ENCODE measurements at regions not wholly inside any gene's neighbourhood (a gene's known extent, or its start where the extent isn't known, plus 50 kb on each side); places are given as distances from the start of the nearest gene placed in this dataset.

DNA sequence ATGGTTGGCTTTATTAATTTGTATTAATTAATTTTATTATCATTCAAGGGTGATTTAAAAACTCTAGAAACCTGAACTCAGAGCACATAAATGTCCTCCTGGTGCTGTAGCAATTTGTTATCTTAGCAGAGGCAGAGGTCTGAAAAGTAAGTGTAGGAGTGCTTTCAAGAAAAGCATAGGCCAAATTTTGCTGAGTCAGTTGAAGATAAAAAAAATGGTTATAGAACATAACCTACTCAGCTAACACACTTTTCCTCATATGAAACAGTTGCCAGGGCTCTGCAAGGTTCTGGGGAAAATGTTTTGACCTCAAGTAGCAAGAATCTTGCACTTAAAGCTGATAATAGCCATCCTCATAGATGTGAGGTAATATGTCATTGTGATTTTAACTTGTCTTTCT lies 53.5 kb upstream of the CHODL start:
- DNase-seq: no peak

DNA sequence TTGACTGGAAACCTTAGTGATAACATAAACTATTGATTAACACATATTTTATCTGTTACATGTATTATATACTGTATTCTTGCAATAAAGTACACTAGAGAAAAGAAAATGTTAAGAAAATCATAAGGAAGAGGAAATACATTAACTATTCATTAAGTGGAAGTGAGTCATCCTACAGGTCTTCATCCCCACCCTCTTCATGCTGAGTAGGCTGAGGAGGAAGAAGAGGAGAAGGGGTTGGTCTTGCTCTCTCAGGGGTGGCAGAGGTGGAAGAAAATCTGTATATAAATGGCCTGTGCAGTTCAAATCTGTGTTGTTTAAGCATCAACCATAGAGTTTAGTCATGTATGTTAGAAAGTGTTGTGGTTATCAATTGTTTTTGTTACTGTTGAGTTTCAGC lies 66.1 kb upstream of the CHODL start:
- DNase-seq: no peak

DNA sequence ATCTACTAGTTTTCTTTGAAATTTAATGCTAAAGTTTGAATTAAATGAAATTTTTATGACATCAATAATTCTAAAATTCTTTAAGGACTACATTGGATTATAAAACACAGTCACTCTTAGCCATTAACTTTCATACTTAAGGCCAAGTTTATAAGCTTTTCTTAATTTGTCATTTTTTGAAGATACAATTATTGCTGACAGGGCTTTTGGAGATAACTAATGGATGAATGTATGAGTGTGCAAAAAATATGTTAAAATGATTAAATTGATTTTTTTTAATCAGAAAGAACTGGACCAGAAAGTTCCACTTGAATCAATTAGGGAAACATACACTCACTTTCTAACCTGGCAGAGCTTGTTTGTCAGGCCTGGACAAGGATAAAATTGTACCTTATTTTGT lies 70.3 kb upstream of the CHODL start:
- DNase-seq: no peak

DNA sequence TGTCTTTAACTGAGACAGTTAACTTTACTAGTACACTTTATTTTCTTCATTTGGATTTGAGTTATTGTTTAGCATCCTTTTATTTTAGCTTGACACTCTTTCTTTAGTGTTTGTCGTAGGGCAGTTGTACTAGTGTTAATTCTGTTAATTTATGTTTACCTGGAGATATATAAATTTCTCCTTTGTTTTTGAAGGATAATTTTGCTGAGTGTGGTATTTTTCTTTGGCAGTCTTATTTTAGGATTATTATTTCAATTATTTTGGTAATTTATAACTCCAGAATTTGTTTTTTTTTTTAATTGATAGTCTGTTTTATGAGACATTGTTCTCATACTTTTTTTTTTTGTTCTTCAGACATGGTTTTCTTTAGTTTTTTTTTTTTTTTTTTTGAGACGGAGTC lies 73.8 kb upstream of the CHODL start:
- DNase-seq: no peak

DNA sequence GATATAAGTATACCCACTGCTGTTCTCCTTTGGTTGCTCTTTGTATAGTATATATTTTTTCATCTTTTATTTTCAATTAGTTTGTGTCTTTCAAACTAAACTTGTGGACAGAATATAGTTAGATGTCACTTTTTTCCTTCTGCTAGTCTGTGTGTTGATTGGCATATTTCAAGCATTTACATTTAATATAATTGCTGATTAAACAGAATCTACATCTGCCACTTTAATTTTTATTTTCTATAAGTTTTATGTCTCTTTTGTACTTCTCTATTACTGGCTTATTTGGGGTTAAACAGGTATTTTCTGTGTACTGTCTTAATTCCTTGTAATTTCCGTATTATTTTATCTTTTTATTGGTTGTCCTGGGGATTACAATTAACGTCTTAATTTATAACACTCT lies 74.4 kb upstream of the CHODL start:
- no peak for DNase-seq

DNA sequence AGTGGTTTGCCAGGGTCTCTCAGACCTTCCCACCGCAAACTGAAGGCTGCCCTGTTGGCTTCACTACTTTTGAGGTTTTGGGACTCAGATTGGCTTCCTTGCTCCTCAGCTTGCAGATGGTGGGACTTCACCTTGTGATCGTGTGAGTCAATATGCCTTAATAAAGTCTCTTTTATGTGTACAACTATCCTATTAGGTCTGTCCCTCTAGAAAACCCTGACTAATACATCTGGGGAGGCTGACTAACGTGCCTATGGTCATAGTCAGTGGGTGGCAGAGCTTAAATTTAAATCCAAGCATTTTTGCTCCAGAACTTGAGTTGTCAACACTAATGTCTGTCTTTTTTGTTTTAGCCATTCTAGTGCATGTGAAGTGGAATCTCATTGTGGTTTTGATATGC lies 76.5 kb upstream of the CHODL start:
- DNase-seq: no peak

DNA sequence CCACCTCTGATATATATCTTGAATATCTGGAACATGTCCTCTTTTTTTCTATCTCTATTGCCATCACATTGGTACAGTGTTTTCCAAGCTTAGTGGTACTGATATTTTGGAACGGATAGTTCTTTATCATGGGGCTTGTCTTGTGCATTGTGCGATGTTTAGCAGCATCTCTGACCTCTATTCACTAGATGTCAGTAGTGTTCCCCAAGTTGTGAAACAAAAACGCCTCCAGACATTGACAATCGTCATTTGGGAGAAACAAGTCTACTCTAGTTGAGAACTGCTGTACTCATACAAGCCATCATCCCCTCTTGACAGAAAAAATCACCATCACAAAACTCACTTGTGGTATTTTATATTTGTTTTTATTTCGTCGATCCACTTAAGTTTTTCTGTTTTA lies 79.7 kb upstream of the CHODL start:
- DNase-seq: no peak

DNA sequence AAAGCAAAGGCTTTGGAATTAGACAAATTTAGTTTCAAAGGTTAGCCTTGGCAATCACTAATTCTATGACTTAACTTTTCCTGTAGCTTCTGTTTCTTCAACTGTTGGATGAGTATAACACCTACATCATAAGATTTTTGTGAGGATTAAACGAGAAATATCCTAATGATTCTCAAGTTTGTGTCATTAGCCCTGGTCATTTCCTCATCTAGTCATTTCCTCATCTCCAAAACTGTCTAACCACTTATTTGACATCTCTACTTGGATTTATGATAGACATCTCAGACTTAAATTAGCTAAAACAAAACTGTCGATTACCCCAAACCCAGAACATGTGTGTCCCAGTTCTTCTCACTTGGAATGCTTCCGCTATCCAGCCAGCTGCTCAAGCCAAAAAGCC lies 80.2 kb upstream of the CHODL start:
- DNase-seq: no peak

DNA sequence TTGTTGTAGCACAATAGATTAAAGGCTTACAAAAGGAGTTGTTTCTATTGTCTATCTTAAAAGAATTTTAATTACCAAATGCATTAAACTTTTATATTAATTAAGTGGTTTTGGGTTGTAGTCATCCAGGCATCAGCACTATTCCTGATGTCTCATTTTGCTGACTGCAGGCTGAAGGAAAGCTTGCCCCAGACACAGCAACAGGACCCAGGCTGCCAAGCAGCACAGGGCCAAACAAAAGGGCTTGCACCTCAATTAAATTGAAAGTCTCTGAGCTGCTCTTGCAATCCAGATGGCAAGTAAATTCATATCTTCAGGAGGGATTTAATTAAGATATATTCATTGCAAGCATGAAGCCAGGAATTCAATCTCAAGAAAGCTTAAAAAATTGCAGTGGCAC lies 80.7 kb upstream of the CHODL start:
- DNase-seq: no peak

DNA sequence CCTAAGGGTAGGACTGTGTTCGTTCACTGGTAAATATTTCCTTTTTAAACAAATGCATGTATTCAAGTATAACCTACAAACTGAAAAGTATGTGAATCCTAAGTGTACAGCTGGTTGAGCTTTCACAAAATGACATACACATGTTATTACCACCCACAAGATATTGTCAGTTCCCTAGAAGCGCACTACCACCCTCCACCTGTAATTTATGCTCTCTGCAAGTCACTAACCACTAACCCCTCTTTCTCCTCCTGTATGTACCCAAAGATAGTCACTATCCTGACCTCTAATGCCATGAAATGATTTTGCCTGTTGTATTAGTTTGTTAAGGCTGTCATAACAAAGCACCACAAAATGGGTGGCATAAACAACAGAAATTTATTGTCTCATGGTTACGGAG lies 82.8 kb upstream of the CHODL start:
- DNase-seq: no peak

DNA sequence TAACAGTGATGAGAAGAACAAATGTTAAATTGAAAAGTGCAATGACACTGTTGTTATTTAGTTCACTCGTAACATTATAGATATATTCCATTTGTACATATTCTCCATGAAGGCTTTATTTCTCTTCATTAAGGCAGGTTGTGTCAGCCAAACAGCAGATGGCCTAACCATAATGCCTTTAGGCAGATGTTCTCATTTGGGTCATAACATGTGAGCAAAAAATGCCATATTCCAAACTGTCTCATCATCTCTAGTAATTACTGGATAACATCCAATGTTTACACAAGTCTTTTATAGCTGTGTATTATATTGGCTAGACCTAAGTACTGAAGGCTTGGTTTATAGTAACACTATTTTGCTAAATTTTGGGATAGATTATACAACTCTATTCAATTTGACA lies 87.2 kb upstream of the CHODL start:
- no peak for DNase-seq

DNA sequence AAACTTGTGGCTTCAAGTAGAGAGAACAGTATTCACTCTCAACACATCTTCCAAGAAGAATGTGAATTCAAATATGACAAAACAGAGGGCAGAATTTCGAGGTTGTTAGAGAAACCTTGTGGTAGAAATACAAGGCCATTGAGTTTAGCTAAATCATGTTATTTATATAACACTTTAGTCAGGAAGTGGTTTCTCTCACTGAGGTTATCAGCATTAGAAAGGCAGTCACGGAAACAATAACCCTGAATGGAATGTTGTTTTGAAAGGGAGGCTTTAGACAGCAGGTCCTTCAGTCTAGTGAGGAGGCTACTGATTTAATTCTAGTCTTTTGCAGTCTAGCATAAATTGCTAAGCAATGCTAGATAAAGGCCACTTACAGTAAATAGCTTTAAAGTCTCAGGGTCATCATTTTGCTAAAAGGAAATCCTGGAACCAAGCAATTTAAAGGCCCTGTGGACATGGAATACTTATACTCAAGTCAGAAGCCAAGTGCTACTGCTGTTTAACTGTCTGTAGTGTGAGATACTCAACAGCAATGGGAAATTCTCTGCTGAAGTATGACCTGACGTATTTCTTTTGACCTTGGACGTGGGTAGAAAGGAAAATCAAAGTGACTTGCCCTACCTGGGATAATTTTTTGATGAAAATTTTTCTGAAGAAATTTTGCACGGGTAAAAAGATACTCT lies 89.0 kb upstream of the CHODL start:
- peak in 1 of 2 donors; percentile 26 for DNase-seq

DNA sequence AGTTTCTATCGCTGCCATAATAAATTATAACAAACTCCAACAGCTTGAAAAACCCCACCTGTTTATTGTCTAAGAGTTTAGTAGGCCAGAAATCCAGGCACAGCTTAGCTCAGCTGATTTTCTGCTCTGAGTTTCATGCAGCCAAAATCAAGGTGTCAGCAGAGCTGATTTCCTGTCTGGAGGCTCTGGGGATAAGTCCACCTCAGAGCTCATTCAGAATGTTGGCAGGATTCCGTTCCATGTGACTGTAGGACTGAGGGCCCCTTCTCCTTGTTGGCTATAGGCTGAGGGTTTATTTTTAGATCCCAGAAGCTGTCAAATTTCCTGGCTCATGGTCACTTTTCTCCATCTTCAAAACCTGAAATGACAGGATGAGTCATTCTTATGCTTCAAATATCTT lies 91.6 kb upstream of the CHODL start:
- no peak for DNase-seq

DNA sequence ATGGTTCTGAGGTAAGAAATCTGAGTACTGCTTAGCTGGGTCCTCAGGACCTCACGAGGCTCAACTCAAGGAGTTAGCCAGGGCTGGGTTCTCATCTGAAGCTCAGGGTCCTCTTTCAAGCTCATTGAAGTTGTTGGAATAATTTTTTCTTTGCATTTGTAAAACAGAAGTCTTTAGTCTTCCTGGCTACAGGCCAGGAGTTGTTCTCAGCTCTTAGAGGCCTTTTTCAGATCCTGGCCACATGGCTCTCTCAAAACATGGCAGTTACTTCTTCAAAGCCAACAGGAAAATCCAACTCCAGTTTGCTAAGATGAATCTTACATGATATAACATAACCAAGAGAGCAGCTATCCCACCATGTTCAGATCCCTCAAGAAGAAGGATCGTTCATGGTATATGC lies 92.3 kb upstream of the CHODL start:
- no peak for DNase-seq

DNA sequence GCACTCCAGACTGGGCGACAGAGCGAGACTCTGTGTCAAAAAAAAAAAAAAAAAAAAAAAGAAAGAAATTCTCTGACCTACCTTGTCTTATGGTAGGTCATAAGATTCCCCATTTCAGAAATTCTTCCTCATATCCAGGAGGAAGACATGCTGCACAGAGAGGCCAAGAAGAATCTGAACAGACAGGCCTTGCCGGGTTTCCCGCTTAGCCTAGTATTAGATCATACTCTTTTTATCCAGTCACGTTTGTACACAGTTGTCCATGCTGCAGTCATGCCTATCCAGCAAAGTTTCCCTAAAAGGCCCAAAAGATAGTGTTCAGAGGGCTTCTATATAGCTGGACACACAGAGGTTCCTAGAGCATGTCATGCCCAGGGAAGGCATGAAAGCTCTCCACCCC lies 93.6 kb upstream of the CHODL start:
- DNase-seq: no peak

DNA sequence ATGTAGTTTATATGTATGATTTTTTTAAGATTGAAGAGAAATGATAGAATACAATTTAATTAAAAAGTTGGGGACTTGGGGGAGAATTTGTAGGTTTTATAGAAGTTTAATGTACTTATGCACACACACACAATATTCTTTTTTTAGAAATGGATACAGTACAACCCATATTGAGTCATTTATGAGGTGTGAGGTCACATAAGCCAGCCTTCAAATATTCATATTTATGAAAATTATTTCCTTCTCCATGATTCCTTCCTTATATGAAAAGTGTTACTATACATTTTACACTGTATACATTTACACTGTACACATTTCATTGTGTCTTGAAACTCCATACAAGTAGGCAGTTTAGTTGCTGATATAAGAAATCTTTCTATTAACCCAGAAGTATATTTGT lies 96.2 kb upstream of the CHODL start:
- DNase-seq: no peak

DNA sequence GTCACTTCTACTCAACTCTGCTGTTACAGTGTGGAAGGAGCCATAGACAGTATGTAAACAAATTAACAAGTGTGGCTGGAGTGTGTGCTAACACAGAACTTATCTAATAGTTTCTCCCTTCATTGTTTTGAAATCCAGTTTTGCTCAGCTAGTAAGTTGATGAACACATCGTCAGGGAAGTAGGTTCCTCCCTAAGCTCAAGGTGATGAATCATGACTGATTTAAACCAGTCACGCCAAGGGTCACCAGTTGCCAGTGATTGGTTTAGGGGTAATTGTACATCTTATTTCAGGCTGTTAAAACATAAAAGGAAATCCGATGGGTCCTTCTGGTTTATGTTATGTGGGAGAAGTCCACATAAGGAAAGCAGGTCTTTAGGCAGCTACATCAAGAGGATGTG lies 97.0 kb upstream of the CHODL start:
- no peak for DNase-seq

DNA sequence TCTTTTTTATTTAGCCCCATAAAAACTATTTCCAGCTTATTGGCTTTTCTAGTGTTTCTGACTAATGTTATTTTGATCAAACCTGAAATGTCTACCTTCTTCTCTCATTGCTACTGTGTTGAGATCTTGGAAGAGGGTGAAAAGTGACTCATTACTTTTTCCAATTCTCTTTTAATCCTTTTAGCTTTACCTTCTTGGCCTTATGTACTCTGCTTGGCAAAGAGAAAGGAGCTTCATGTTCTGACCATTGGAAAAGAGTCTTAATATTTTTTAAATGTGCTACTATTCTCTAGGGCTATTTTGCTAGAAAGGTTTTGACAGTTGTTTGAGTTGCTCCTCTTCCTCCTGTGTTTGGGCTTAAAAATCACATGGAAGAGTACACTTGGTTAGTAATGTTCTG lies 97.8 kb upstream of the CHODL start:
- DNase-seq: no peak

DNA sequence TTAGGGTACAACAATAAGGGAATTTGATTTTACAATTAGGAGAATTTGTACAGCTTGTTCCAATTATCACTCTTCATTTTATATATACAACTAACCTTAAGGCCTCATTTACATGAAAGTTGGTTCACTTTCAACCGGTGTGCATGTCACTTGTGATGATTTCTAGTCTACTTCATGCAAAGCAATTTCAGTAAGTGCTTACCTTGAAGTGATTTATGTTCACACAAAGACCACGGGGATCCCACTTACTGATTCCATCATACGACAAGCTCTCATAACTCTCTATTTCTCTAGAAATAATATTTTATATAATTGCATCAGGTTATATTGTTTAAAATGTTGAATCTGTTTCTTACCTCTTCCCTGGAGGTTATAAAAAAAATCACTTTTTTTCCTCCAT lies 100.3 kb upstream of the CHODL start:
- no peak for DNase-seq

DNA sequence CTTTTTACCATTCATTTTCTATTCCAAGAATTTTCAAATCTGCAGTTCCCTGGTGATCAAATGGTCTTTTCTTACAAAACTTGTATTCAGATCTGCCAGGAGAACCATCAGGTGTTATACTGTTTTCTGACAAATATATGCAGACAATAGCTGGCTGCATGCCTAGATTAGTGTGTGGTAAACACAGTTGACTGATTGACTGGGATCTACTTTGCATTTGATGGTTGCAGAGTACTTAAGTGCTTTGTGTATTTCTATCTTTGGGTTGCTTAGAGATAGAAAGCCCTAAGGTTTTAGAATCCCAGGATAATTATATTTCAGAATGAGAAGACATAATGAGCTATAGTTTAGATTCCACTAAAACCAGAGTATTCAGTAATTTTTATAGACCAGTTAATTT lies 102.0 kb upstream of the CHODL start:
- DNase-seq: no peak

DNA sequence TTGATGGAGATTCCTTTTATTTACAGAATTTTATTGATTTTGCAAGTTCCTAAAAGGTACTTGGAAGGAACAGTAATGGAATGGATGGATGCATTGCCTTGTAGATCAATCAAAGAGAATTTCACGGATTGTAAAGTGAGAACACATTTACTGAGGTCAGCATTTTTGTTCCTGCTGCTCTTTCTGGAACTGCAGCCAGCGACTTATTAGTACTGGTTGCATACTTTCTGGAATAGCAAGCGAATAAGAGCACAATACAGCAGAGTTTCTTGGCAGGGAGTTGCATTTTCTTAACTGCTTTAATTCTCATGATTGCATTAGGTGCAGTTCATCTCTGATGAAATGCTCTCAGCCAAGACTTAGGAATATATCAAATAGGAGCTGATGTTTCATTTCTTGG lies 106.1 kb upstream of the CHODL start:
- no peak for DNase-seq

DNA sequence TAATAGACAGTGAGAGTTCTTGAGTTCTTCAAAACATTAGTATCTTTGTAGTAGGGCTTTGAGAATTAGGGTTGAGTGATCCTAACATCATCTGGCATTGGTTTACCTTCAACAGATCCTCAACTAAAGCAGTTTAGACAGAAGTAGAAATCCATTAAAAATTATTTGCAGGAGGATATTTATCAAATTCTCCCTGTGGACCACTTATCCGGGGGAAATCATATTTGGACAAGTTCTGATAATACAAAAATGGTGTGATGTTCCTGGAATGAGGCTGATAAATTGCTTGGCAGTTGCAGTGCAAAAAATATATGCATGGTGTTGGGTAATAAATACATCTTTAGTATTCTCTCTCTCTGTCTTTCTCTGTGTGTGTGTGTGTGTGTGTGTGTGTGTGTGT lies 115.1 kb upstream of the CHODL start:
- DNase-seq: no peak

DNA sequence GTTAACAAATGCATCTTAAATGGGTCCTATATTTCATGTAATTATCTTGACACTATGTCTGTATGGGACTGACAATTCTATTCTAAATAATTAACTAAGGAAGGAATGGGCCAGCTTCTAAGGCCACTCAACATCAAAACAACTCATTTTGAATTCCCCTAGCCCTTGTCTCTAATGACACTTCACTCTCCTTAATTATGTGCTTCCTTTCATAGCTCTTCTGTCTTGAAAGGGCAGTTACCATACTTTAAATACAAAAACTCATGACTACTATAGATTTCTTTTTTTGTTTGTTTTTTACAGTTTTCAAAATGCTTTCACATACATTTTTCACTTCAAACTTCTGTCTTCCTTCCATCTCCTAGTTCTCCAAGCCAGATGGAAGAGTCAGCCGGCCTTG lies 126.1 kb upstream of the CHODL start:
- no peak for DNase-seq

DNA sequence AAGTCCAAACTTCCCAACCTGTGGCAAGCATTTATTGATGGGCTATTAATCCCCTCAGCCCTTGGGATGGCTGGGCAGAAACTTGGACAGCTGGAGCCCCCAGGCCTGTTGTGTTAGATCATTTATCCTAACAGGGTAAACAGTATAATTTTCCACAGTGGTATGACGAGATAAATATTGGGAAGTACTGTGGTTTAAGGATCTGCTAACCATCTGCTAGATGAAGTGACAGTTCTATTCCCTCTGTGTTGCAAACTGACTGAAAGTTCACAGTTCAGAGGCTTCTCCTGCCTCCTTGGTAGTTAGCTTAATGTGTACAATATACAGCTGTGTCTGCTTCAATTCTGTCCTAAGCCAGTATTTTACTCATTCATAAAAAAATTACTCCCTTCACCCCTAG lies 127.5 kb upstream of the CHODL start:
- no peak for DNase-seq

DNA sequence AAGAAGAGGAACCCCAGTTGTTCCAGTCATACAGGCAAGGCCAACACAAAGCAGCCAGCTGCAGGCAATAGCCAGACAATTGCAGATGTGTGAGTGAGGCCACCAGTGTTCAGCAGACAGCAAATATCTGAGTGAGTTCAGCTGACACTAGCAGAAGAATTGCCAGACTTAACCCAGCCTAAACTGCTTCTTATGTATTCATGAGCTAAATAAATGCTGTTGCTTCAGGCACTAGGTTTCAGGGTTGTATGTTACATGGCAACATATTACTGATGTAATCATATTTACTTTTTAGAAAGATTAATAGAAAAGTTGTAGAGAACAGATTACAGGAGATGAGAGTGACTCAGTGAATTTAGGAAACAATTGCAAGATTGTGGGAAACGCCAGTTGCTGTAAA lies 129.8 kb upstream of the CHODL start:
- no peak for DNase-seq

DNA sequence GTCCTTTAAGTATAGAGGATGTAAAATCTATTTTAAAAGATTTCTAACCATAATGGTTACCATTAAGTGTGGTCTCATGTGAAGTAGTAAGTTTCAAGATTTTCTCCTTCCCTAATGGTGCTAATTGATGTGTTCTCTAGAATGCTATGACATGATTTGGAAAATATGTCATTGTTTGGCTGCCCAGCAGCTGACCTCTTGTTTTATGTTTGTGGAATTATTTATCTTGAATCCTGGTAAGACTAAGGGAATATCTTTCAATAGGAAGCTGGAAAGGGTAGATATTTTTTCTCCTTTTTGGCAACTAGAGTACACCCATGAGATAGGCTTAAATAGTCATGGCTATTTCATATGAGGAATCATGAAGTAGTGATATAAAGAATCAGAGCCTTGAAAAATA lies 139.8 kb upstream of the CHODL start:
- DNase-seq: no peak
